DND-41 (cell line): ENCODE measurements at regions not wholly inside any gene's neighbourhood (a gene's known extent, or its start where the extent isn't known, plus 50 kb on each side); places are given as distances from the start of the nearest gene placed in this dataset.

Source experiments
- CTCF ChIP-seq: IDR thresholded peaks from 2 replicates; pipeline ENCODE4 v1.5.1; 2012; ENCODE audit warnings: borderline replicate concordance, low read length, moderate library complexity, mild to moderate bottlenecking; ENCODE audit not compliant: poor library complexity, severe bottlenecking; ENCODE audit errors: extremely low read depth
- EZH2 ChIP-seq: IDR thresholded peaks from 3 replicates; pipeline ENCODE4 v1.6.1; 2012; ENCODE audit warnings: borderline replicate concordance, low read depth, mild to moderate bottlenecking, moderate library complexity, low read length, inconsistent platforms; ENCODE audit not compliant: severe bottlenecking

GRCh38 chr6:41427642-41428335 lies 92.4 kb downstream of the NCR2 start:
- TF ChIP-seq CTCF (no peak), EZH2 (no peak)
